Kidney (tissue), 13 donors: ENCODE measurements at regions not wholly inside any gene's neighbourhood (a gene's known extent, or its start where the extent isn't known, plus 50 kb on each side); places are given as distances from the start of the nearest gene placed in this dataset.

ENCODE experiments used
- DNase-seq, 5 donors: peaks; one replicate each; pipeline ENCODE4 v3.0.0-alpha.2; 2013 to 2020
- FAIRE-seq: peaks from 2 replicates; lab custom pipeline; 2012; peaks lifted over from hg19 to GRCh38; lab: Jason Lieb, UNC
- H3K27ac ChIP-seq, 2 donors: one replicate each; pipeline ENCODE4 v1.7.0; 2013; ENCODE audit warnings: low read depth in 2 of 2, low read length in 2 of 2, inconsistent platforms in 1 of 2
- H3K27me3 ChIP-seq: one replicate; pipeline ENCODE4 v1.7.1; 2013; ENCODE audit warnings: low read length, inconsistent platforms; ENCODE audit not compliant: control insufficient read depth, insufficient read depth
- H3K36me3 ChIP-seq, 3 donors: one replicate each; pipeline versions ENCODE4 v1.7.0 to v1.7.1; 2013; ENCODE audit warnings: low read length in 3 of 3, control low read depth in 1 of 3, inconsistent platforms in 1 of 3; ENCODE audit not compliant: insufficient read depth in 3 of 3, control insufficient read depth in 2 of 3
- H3K4me1 ChIP-seq, 3 donors: one replicate each; pipeline versions ENCODE4 v1.7.0 to v1.7.1; 2013; ENCODE audit warnings: low read length in 3 of 3, inconsistent platforms in 1 of 3, low read depth in 1 of 3; ENCODE audit not compliant: control insufficient read depth in 2 of 3, insufficient read depth in 2 of 3
- H3K4me3 ChIP-seq, 3 donors: one replicate each; pipeline versions ENCODE4 v1.7.0 to v1.8.1; 2013; ENCODE audit warnings: low read length in 3 of 3, control low read depth in 1 of 3, inconsistent platforms in 1 of 3
- H3K9ac ChIP-seq, 3 donors: one replicate each; pipeline versions ENCODE4 v1.7.0 to v1.7.1; 2013; ENCODE audit warnings: low read length in 3 of 3, control low read depth in 1 of 3, inconsistent platforms in 1 of 3
- H3K9me3 ChIP-seq, 3 donors: one replicate each; pipeline versions ENCODE4 v1.7.0 to v1.7.1; 2013; ENCODE audit warnings: low read length in 3 of 3, control low read depth in 1 of 3, inconsistent platforms in 1 of 3; ENCODE audit not compliant: control insufficient read depth in 2 of 3, insufficient read depth in 1 of 3
- CTCF ChIP-seq: IDR thresholded peaks from 3 replicates; pipeline ENCODE4 v1.5.1; 2012; ENCODE audit warnings: mild to moderate bottlenecking, moderate library complexity, borderline replicate concordance; ENCODE audit not compliant: insufficient read depth; ENCODE audit errors: extremely low read depth
- intact Hi-C: fragments of 100-400 bp; cut with DNase I; formaldehyde crosslinking; loops from one replicate; pipeline ENCODE4 v1.11.1; 2022
- donor health status: control.
- donor health status: control.
- donor health status: control.
- donor health status: control.
- donor health status: control.
- donor health status: DM: yes; HTN: yes; CAD: no.
- donor health status: Normal renal cell carcinoma (clear cell type).

- no peaks in the 10 kb centered on the region for H3K4me1 ChIP-seq
- FAIRE-seq (no peak), DNase-seq (no peak)
- no peaks in the 10 kb centered on the region for H3K9me3 ChIP-seq
- no peaks in the 10 kb centered on the region for H3K36me3 ChIP-seq
- H3K9ac ChIP-seq: no peak overlapping the region
- no peak overlapping the region for H3K4me3 ChIP-seq
- TF ChIP-seq CTCF: no peak
- peaks cover 3% of the 10 kb centered on the region for H3K27me3 ChIP-seq
- no peak overlapping the region for H3K27ac ChIP-seq
- intact Hi-C loops: no loop called here
Measured at GRCh38 chr20:37643400-37643799, 50.4 kb upstream of the CTNNBL1 start.

- Histone ChIP-seq H3K4me1 (no peaks in the 10 kb centered on the region), H3K27ac (no peak overlapping the region), H3K9ac (no peak overlapping the region), H3K27me3 (peaks cover 3% of the 10 kb centered on the region), H3K9me3 (no peaks in the 10 kb centered on the region), H3K36me3 (no peaks in the 10 kb centered on the region), H3K4me3 (no peak overlapping the region)
- TF ChIP-seq CTCF: no peak
- FAIRE-seq (no peak), DNase-seq (no peak)
- intact Hi-C loops: no loop called here
Measured at GRCh38 chr20:37642246-37642645, 51.6 kb upstream of the CTNNBL1 start.

- Histone ChIP-seq H3K36me3 (no peaks in the 10 kb centered on the region), H3K9ac (no peak overlapping the region), H3K27ac (no peak overlapping the region), H3K4me3 (no peak overlapping the region), H3K27me3 (peaks cover 3% of the 10 kb centered on the region), H3K4me1 (no peaks in the 10 kb centered on the region), H3K9me3 (peaks cover 0 to under 1% (median 0%) of the 10 kb centered on the region in 3 donors)
- FAIRE-seq: no peak
- intact Hi-C loops: no loop called here
- TF ChIP-seq CTCF: no peak
- DNase-seq: peak in 1 of 5 donors; percentile 38
Measured at GRCh38 chr20:37640600-37641561, 52.9 kb upstream of the CTNNBL1 start.
